ENCODE measurements at regions not wholly inside any gene's neighbourhood (a gene's known extent, or its start where the extent isn't known, plus 50 kb on each side); places are given as distances from the start of the nearest gene placed in this dataset.

GRCh38 chr3:189383630-189384029 lies 211.9 kb downstream of the TPRG1 start:
- TF ChIP-seq CTCF (IDR thresholded peaks at IDR 0.05), result no peak
- TF ChIP-seq POLR2AphosphoS5 (IDR thresholded peaks at IDR 0.05), result no peak
- TF ChIP-seq POLR2A (IDR thresholded peaks at IDR 0.05), result no peak
- no peak for TF ChIP-seq EP300 (IDR thresholded peaks at IDR 0.05)
